GM21723 (cell line): ENCODE measurements at regions not wholly inside any gene's neighbourhood (a gene's known extent, or its start where the extent isn't known, plus 50 kb on each side); places are given as distances from the start of the nearest gene placed in this dataset.
"Not testable (repeated sequence)": the region's sequence is repeated elsewhere in the genome, so short reads cannot be mapped to it uniquely, and the experiment has no call there.

Experiments used
- ATAC-seq: cut with Tn5 transposase; IDR thresholded peaks from one replicate; pipeline ENCODE4 v1.9.1; 2021; ENCODE audit warnings: mild to moderate bottlenecking, moderate library complexity; ENCODE audit not compliant: unreplicated experiment

GRCh38 chr4:141290771-141291170, 70.1 kb downstream of the ZNF330 start:
- no peak for ATAC-seq

- ATAC-seq: no peak
These were observed 73.6 kb downstream of the ZNF330 start for GRCh38 chr4:141294306-141294705.

GRCh38 chr4:141301216-141301615, 80.5 kb downstream of the ZNF330 start:
- no peak for ATAC-seq

- ATAC-seq: no peak
These were observed 82.2 kb downstream of the ZNF330 start for GRCh38 chr4:141302924-141303323.

- ATAC-seq: no peak
These were observed 83.7 kb downstream of the ZNF330 start for GRCh38 chr4:141304346-141304745.

GRCh38 chr4:141306331-141306730, 85.6 kb downstream of the ZNF330 start:
- no peak for ATAC-seq

- ATAC-seq: peak; percentile 100
These were observed 86.6 kb downstream of the ZNF330 start for GRCh38 chr4:141307241-141307689.

- no peak for ATAC-seq
These were observed 89.2 kb downstream of the ZNF330 start for GRCh38 chr4:141309874-141310273.

- ATAC-seq: no peak
These were observed 90.8 kb downstream of the ZNF330 start for GRCh38 chr4:141311246-141312204.

- no peak for ATAC-seq
These were observed 93.9 kb downstream of the ZNF330 start for GRCh38 chr4:141314627-141315026.

- ATAC-seq: no peak
These were observed 108.0 kb downstream of the ZNF330 start for GRCh38 chr4:141328560-141329173.

GRCh38 chr4:141329174-141329569, 108.5 kb downstream of the ZNF330 start:
- no peak for ATAC-seq

GRCh38 chr4:141330616-141331015, 109.9 kb downstream of the ZNF330 start:
- no peak for ATAC-seq

GRCh38 chr4:141331534-141332358, 111.1 kb downstream of the ZNF330 start:
- ATAC-seq: no peak

GRCh38 chr4:141332359-141333181, 111.9 kb downstream of the ZNF330 start:
- ATAC-seq: not testable (repeated sequence)

- ATAC-seq: not testable (repeated sequence)
These were observed 112.9 kb downstream of the ZNF330 start for GRCh38 chr4:141333456-141334230.

GRCh38 chr4:141335166-141335565, 114.5 kb downstream of the ZNF330 start:
- ATAC-seq: no peak

GRCh38 chr4:141338238-141338637, 117.5 kb downstream of the ZNF330 start:
- ATAC-seq: no peak

- no peak for ATAC-seq
These were observed 118.7 kb downstream of the ZNF330 start for GRCh38 chr4:141339391-141339790.

- no peak for ATAC-seq
These were observed 119.3 kb downstream of the ZNF330 start for GRCh38 chr4:141339966-141340365.
